HG03558 (cell line): ENCODE measurements at regions not wholly inside any gene's neighbourhood (a gene's known extent, or its start where the extent isn't known, plus 50 kb on each side); places are given as distances from the start of the nearest gene placed in this dataset.
"Not testable (repeated sequence)": the region's sequence is repeated elsewhere in the genome, so short reads cannot be mapped to it uniquely, and the experiment has no call there.

Experiments used
- ATAC-seq: cut with Tn5 transposase; IDR thresholded peaks from one replicate; pipeline ENCODE4 v1.9.1; 2021; ENCODE audit warnings: moderate number of reproducible peaks; ENCODE audit not compliant: unreplicated experiment; ENCODE audit errors: extremely low read depth

- ATAC-seq = no peak
Observed at GRCh38 chr13:89474432-89474831, 1803.3 kb downstream of the SLITRK5 start.

- ATAC-seq = no peak
Observed at GRCh38 chr13:89486065-89486464, 1814.9 kb downstream of the SLITRK5 start.

- no peak for ATAC-seq
Observed at GRCh38 chr13:89486709-89487108, 1815.5 kb downstream of the SLITRK5 start.

GRCh38 chr13:89490661-89491060, 1819.5 kb downstream of the SLITRK5 start:
- no peak for ATAC-seq

GRCh38 chr13:89496478-89496877, 1825.3 kb downstream of the SLITRK5 start:
- ATAC-seq = no peak

- ATAC-seq = no peak
Observed at GRCh38 chr13:89497658-89498057, 1826.5 kb downstream of the SLITRK5 start.

GRCh38 chr13:89502286-89502685, 1831.1 kb downstream of the SLITRK5 start:
- no peak for ATAC-seq

GRCh38 chr13:89514534-89515312, 1832.8 kb upstream of the MIR17HG start:
- ATAC-seq = no peak

GRCh38 chr13:89515948-89516347, 1831.5 kb upstream of the MIR17HG start:
- ATAC-seq = no peak

- no peak for ATAC-seq
Observed at GRCh38 chr13:89518289-89519077, 1829.0 kb upstream of the MIR17HG start.

GRCh38 chr13:89520468-89520867, 1827.0 kb upstream of the MIR17HG start:
- ATAC-seq = no peak

GRCh38 chr13:89521672-89522071, 1825.8 kb upstream of the MIR17HG start:
- not testable (repeated sequence) for ATAC-seq

- no peak for ATAC-seq
Observed at GRCh38 chr13:89541091-89542030, 1806.1 kb upstream of the MIR17HG start.

GRCh38 chr13:89550938-89551337, 1796.5 kb upstream of the MIR17HG start:
- no peak for ATAC-seq

- ATAC-seq = no peak
Observed at GRCh38 chr13:89554801-89555200, 1792.7 kb upstream of the MIR17HG start.

GRCh38 chr13:89565476-89566100, 1781.9 kb upstream of the MIR17HG start:
- no peak for ATAC-seq

- ATAC-seq = no peak
Observed at GRCh38 chr13:89567025-89567424, 1780.5 kb upstream of the MIR17HG start.

GRCh38 chr13:89568276-89568675, 1779.2 kb upstream of the MIR17HG start:
- ATAC-seq = no peak

GRCh38 chr13:89568746-89569145, 1778.7 kb upstream of the MIR17HG start:
- no peak for ATAC-seq

- no peak for ATAC-seq
Observed at GRCh38 chr13:89571676-89572075, 1775.8 kb upstream of the MIR17HG start.
